Mucosa of descending colon (tissue), 3 donors: ENCODE measurements at regions not wholly inside any gene's neighbourhood (a gene's known extent, or its start where the extent isn't known, plus 50 kb on each side); places are given as distances from the start of the nearest gene placed in this dataset.

Source experiments
- ATAC-seq: fragments of 200-7000 bp; cut with Tn5 transposase; one replicate; pipeline ENCODE4 v1.9.1; 2020; ENCODE audit warnings: mild to moderate bottlenecking, moderate library complexity
- DNase-seq, 3 donors: peaks; one replicate each; pipeline ENCODE4 v3.0.0-alpha.2; 2020
- H3K36me3 ChIP-seq: fragments of 200-600 bp; one replicate; pipeline ENCODE4 v1.8.0; 2021; ENCODE audit warnings: low read depth, mild to moderate bottlenecking
- H3K4me1 ChIP-seq: fragments of 200-600 bp; one replicate; pipeline ENCODE4 v1.8.0; 2021; ENCODE audit warnings: low read depth, mild to moderate bottlenecking
- H3K4me3 ChIP-seq: fragments of 200-600 bp; one replicate; pipeline ENCODE4 v1.8.0; 2021; ENCODE audit warnings: mild to moderate bottlenecking
- H3K9me3 ChIP-seq: fragments of 200-600 bp; one replicate; pipeline ENCODE4 v1.8.0; 2021; ENCODE audit warnings: mild to moderate bottlenecking
- intact Hi-C, 2 donors: fragments of 100-400 bp; cut with DNase I in 1 of 2; cut with micrococcal nuclease in 1 of 2; formaldehyde crosslinking; loops; one replicate each; pipeline versions ENCODE4 v1.11.0 to v1.11.1; 2022; cut with DNase I, micrococcal nuclease
- TF ChIP-seq, protein P1 (sequence below): fragments of 200-600 bp; IDR thresholded peaks from one replicate; pipeline ENCODE4 v1.8.0; 2022; ENCODE audit warnings: antibody characterized with exemption, mild to moderate bottlenecking
- donor health status: DM: no; HTN: no; CAD: no; lungs with moderate emphysema.
- donor health status: DM: no; HTN: no; CAD: no.
- donor health status: DM: no; HTN: yes; CAD: no.

DNA sequence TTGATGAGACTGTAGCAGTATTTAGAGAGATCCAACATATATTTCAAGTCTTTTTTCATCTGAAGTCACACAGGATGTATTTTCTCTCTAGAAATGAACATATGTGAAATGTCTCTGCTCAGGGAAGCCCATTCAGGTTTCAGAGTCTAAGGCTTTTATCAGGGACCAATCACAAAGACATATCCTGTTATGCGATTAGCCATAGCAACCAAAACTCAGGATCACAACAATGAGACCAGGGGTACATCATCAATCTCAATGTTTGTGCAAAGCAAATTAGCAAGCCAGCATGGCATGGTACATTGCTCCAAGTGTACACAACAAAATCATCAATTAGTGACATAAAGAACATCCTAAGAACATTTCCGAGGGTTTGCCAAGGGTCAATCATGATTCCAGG, 99.2 kb upstream of the AMN1 start:
- Histone ChIP-seq H3K4me3 (no peak overlapping the region), H3K36me3 (no peaks in the 10 kb centered on the region), H3K4me1 (no peaks in the 10 kb centered on the region), H3K9me3 (no peaks in the 10 kb centered on the region)
- TF ChIP-seq, protein P1, sequence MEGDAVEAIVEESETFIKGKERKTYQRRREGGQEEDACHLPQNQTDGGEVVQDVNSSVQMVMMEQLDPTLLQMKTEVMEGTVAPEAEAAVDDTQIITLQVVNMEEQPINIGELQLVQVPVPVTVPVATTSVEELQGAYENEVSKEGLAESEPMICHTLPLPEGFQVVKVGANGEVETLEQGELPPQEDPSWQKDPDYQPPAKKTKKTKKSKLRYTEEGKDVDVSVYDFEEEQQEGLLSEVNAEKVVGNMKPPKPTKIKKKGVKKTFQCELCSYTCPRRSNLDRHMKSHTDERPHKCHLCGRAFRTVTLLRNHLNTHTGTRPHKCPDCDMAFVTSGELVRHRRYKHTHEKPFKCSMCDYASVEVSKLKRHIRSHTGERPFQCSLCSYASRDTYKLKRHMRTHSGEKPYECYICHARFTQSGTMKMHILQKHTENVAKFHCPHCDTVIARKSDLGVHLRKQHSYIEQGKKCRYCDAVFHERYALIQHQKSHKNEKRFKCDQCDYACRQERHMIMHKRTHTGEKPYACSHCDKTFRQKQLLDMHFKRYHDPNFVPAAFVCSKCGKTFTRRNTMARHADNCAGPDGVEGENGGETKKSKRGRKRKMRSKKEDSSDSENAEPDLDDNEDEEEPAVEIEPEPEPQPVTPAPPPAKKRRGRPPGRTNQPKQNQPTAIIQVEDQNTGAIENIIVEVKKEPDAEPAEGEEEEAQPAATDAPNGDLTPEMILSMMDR, result no peak
- DNase-seq (no peak), ATAC-seq (no peak)
- intact Hi-C loops, result no loop called here

DNA sequence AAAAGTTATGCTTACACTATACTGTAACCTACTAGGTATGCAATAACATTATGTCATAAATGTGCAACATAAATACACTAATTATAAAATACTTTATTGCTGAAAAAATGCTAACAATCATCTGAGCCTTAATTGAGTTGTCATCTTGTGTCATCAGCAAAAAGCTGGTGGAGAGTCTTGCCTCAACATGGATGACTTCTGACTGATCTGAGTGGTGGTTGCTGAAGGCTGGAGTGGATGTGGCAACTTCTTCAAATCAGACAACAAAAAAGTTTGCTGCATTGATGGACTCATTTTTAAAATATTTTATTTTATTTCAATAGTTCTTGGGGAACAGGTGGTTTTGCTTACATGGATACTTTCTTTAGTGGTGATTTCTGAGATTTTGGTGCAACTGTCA, 93.9 kb upstream of the AMN1 start:
- DNase-seq (no peak), ATAC-seq (no peak)
- H3K9me3 ChIP-seq, result no peaks in the 10 kb centered on the region
- no peak overlapping the region for H3K4me3 ChIP-seq
- H3K36me3 ChIP-seq, result no peaks in the 10 kb centered on the region
- intact Hi-C loops, result no loop called here
- TF ChIP-seq, protein P1, result no peak
- no peaks in the 10 kb centered on the region for H3K4me1 ChIP-seq

GRCh38 chr12:31821484-31821883, 92.7 kb upstream of the AMN1 start:
- intact Hi-C loops, result no loop called here
- no peaks in the 10 kb centered on the region for H3K4me1 ChIP-seq
- H3K36me3 ChIP-seq, result no peaks in the 10 kb centered on the region
- no peaks in the 10 kb centered on the region for H3K9me3 ChIP-seq
- TF ChIP-seq, protein P1, result no peak
- H3K4me3 ChIP-seq, result no peak overlapping the region
- no peak for ATAC-seq
- DNase-seq, result no peak

DNA sequence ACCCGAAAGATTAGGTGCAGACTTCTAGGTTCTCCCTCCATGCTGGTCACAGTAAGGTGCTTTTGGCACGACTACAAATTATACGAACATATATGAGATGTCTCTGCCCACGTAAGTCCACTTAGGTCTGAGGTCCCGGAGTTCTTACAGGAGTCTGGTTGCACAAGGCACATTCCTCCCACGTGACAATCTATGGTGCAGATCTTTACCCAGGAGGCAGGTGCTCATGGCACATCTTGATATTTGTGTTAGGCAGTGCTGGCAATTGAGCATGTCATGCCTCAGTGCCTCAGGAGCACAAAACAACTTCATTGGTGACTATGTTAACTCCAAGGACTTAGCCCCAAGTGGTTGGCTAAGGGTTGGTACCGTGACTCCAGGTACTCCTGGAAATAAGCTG, 92.0 kb upstream of the AMN1 start:
- no peak overlapping the region for H3K4me3 ChIP-seq
- H3K36me3 ChIP-seq, result no peaks in the 10 kb centered on the region
- H3K9me3 ChIP-seq, result no peaks in the 10 kb centered on the region
- intact Hi-C loops, result no loop called here
- no peaks in the 10 kb centered on the region for H3K4me1 ChIP-seq
- TF ChIP-seq, protein P1, result no peak
- ATAC-seq, result no peak
- no peak for DNase-seq

DNA sequence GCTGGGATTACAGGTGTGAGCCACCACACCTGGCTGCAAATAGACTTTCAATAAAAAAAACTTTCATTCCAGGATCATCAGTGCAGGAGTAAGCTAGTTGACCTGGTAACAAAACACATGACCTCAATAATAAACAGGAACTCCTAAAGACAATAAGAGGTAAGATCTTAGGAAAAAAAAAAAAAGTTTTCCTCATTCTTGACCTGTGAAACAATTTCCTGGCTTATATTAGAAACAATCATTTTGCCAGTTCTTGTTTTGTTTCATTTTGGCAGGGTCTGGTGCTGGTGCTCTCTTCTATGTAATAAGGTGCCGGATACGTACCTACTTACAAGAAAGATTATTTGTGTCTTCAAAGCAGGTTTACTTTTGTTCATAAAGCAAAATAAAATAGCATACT, 90.6 kb upstream of the AMN1 start:
- Histone ChIP-seq H3K4me1 (no peaks in the 10 kb centered on the region), H3K9me3 (no peaks in the 10 kb centered on the region), H3K4me3 (no peak overlapping the region), H3K36me3 (no peaks in the 10 kb centered on the region)
- intact Hi-C loops, result no loop called here
- DNase-seq (no peak), ATAC-seq (peak; percentile 46)
- TF ChIP-seq, protein P1, result no peak

DNA sequence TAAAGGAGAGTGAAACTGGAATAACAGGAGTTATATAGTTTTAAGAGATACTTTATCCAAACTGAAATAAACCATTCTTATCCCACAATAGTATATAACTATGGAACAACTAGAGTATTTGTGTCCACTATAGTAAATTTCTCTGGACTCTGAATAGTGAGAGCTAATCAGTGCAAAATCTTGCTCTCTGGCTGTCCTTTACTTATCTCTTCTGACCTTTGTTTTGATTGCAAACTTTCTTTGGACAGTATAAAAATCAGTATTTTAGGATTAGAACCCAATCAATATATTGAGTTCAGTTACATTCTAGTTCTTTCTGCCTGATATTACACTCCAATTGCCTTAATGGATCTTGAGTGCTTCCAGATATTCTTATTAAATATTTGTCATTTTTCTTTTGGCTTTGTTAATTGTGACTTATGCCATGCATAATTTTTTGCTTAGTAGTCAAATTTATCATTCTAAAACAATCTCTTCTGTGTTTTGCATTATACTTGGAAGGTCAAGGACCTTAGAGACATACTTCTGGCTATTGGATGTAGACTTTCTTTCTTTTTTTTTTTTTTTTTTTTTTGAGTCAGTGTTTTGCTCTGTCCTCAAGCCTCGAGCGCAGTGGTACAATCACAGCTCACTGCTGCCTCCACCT, 89.9 kb upstream of the AMN1 start:
- TF ChIP-seq, protein P1, result no peak
- no peak overlapping the region for H3K4me3 ChIP-seq
- no peaks in the 10 kb centered on the region for H3K36me3 ChIP-seq
- ATAC-seq (no peak), DNase-seq (no peak)
- H3K4me1 ChIP-seq, result no peaks in the 10 kb centered on the region
- intact Hi-C loops, result no loop called here
- H3K9me3 ChIP-seq, result no peaks in the 10 kb centered on the region
